ENCODE measurements at regions not wholly inside any gene's neighbourhood (a gene's known extent, or its start where the extent isn't known, plus 50 kb on each side); places are given as distances from the start of the nearest gene placed in this dataset.

GRCh38 chr2:156175946-156176345 lies 156.6 kb downstream of the NR4A2 start:
- no peak for TF ChIP-seq CTCF (IDR thresholded peaks at IDR 0.05)
- no peak for TF ChIP-seq POLR2A (IDR thresholded peaks at IDR 0.05)
- no peak for DNase-seq
- Histone ChIP-seq H3K27me3 (no peaks in the 10 kb centered on the region), H3K9me3 (no peaks in the 10 kb centered on the region), H3K36me3 (no peaks in the 10 kb centered on the region), H3K27ac (no peak overlapping the region), H3K4me3 (no peak overlapping the region), H3K4me1 (peaks cover 0 to 6% (median 4%) of the 10 kb centered on the region in 3 donors)
- WGBS, 2 donors, result 73 to 76% methylated on average over 2 of the region's 2 CpGs
- intact Hi-C loops (cut with DNase I), result no loop called here

- intact Hi-C loops (cut with DNase I), result no loop called here
- no peak for DNase-seq
- no peak overlapping the region for H3K4me3 ChIP-seq
- H3K9me3 ChIP-seq, result no peaks in the 10 kb centered on the region
- TF ChIP-seq CTCF (IDR thresholded peaks at IDR 0.05), result no peak
- TF ChIP-seq POLR2A (IDR thresholded peaks at IDR 0.05), result no peak
- H3K27me3 ChIP-seq, result no peaks in the 10 kb centered on the region
- H3K27ac ChIP-seq, result no peak overlapping the region
- WGBS, 2 donors, result 54 to 58% methylated on average over 2 of the region's 2 CpGs
- no peaks in the 10 kb centered on the region for H3K4me1 ChIP-seq
- no peaks in the 10 kb centered on the region for H3K36me3 ChIP-seq
Measured at GRCh38 chr2:156170929-156171328, 161.6 kb downstream of the NR4A2 start.

GRCh38 chr2:156165742-156166141 lies 166.8 kb downstream of the NR4A2 start:
- no peak for DNase-seq
- Histone ChIP-seq H3K27me3 (no peaks in the 10 kb centered on the region), H3K36me3 (no peaks in the 10 kb centered on the region), H3K9me3 (no peaks in the 10 kb centered on the region), H3K4me3 (no peak overlapping the region), H3K27ac (no peak overlapping the region), H3K4me1 (peaks cover 0 to 8% (median 0%) of the 10 kb centered on the region in 3 donors)
- intact Hi-C loops (cut with DNase I), result no loop called here
- WGBS, 2 donors, result 54 to 56% methylated on average over 2 of the region's 2 CpGs
- TF ChIP-seq POLR2A (IDR thresholded peaks at IDR 0.05), result no peak
- TF ChIP-seq CTCF (IDR thresholded peaks at IDR 0.05), result no peak

- Histone ChIP-seq H3K4me3 (no peak overlapping the region), H3K9me3 (no peaks in the 10 kb centered on the region), H3K27ac (no peak overlapping the region), H3K4me1 (peaks cover 0 to 8% (median 0%) of the 10 kb centered on the region in 3 donors), H3K27me3 (no peaks in the 10 kb centered on the region), H3K36me3 (no peaks in the 10 kb centered on the region)
- TF ChIP-seq CTCF (IDR thresholded peaks at IDR 0.05), result no peak
- TF ChIP-seq POLR2A (IDR thresholded peaks at IDR 0.05), result no peak
- intact Hi-C loops (cut with DNase I), result no loop called here
- no peak for DNase-seq
- 87 to 97% methylated on average over 7 of the region's 7 CpGs for WGBS, 2 donors
Measured at GRCh38 chr2:156164091-156164720, 168.3 kb downstream of the NR4A2 start.

- 41 to 69% methylated on average over 2 of the region's 2 CpGs for WGBS, 2 donors
- H3K27ac ChIP-seq, result no peak overlapping the region
- no peaks in the 10 kb centered on the region for H3K36me3 ChIP-seq
- no peaks in the 10 kb centered on the region for H3K27me3 ChIP-seq
- H3K4me1 ChIP-seq, result peaks cover 0 to 11% (median 0%) of the 10 kb centered on the region in 3 donors
- no peaks in the 10 kb centered on the region for H3K9me3 ChIP-seq
- no peak for TF ChIP-seq POLR2A (IDR thresholded peaks at IDR 0.05)
- no peak for TF ChIP-seq CTCF (IDR thresholded peaks at IDR 0.05)
- no peak for DNase-seq
- no peak overlapping the region for H3K4me3 ChIP-seq
- intact Hi-C loops (cut with DNase I), result no loop called here
Measured at GRCh38 chr2:156158808-156159207, 173.7 kb downstream of the NR4A2 start.
